Limb (tissue), 2 donors: ENCODE measurements at regions not wholly inside any gene's neighbourhood (a gene's known extent, or its start where the extent isn't known, plus 50 kb on each side); places are given as distances from the start of the nearest gene placed in this dataset.
"Not testable (repeated sequence)": the region's sequence is repeated elsewhere in the genome, so short reads cannot be mapped to it uniquely, and the experiment has no call there.

Experiments used
- DNase-seq, 2 donors: peaks; one replicate each; pipeline ENCODE4 v3.0.0-alpha.2; 2016; ENCODE audit errors: extremely low spot score in 2 of 2

GRCh38 chr7:119694506-119694905, 578.5 kb upstream of the KCND2 start:
- no peak for DNase-seq

GRCh38 chr7:119696336-119696735, 576.6 kb upstream of the KCND2 start:
- no peak for DNase-seq

- DNase-seq, result no peak
Measured at GRCh38 chr7:119703895-119704294, 569.1 kb upstream of the KCND2 start.

- no peak for DNase-seq
Measured at GRCh38 chr7:119706608-119707007, 566.4 kb upstream of the KCND2 start.

GRCh38 chr7:119708891-119709290, 564.1 kb upstream of the KCND2 start:
- DNase-seq, result no peak

- DNase-seq, result no peak
Measured at GRCh38 chr7:119711104-119711503, 561.9 kb upstream of the KCND2 start.

GRCh38 chr7:119712886-119713462, 560.0 kb upstream of the KCND2 start:
- no peak for DNase-seq

- no peak for DNase-seq
Measured at GRCh38 chr7:119713606-119714005, 559.4 kb upstream of the KCND2 start.

- no peak for DNase-seq
Measured at GRCh38 chr7:119720541-119720940, 552.4 kb upstream of the KCND2 start.

- no peak for DNase-seq
Measured at GRCh38 chr7:119724041-119724792, 548.8 kb upstream of the KCND2 start.

GRCh38 chr7:119733127-119733879, 539.7 kb upstream of the KCND2 start:
- DNase-seq, result no peak

GRCh38 chr7:119737390-119737789, 535.6 kb upstream of the KCND2 start:
- no peak for DNase-seq

- DNase-seq, result not testable (repeated sequence)
Measured at GRCh38 chr7:119745280-119745679, 527.7 kb upstream of the KCND2 start.

- no peak for DNase-seq
Measured at GRCh38 chr7:119748251-119748860, 524.6 kb upstream of the KCND2 start.

- DNase-seq, result peak in 1 of 2 donors; percentile 7
Measured at GRCh38 chr7:119748991-119749390, 524.0 kb upstream of the KCND2 start.

- no peak for DNase-seq
Measured at GRCh38 chr7:119756687-119757086, 516.3 kb upstream of the KCND2 start.

- no peak for DNase-seq
Measured at GRCh38 chr7:119758254-119758653, 514.7 kb upstream of the KCND2 start.

- DNase-seq, result no peak
Measured at GRCh38 chr7:119761776-119762175, 511.2 kb upstream of the KCND2 start.

- no peak for DNase-seq
Measured at GRCh38 chr7:119782286-119782685, 490.7 kb upstream of the KCND2 start.

- DNase-seq, result no peak
Measured at GRCh38 chr7:119783799-119784198, 489.2 kb upstream of the KCND2 start.

- DNase-seq, result no peak
Measured at GRCh38 chr7:119802147-119802546, 470.8 kb upstream of the KCND2 start.

GRCh38 chr7:119825091-119825655, 447.8 kb upstream of the KCND2 start:
- no peak for DNase-seq
